AG10803 (cell line): ENCODE measurements at regions not wholly inside any gene's neighbourhood (a gene's known extent, or its start where the extent isn't known, plus 50 kb on each side); places are given as distances from the start of the nearest gene placed in this dataset.

Experiments used
- DNase-seq: peaks from one replicate; pipeline ENCODE4 v3.0.0; 2010; ENCODE audit warnings: low read depth
- H3K4me3 ChIP-seq: 2 replicates; pipeline ENCODE4 v1.5.1; 2011; ENCODE audit warnings: mild to moderate bottlenecking, low read length, control low read depth
- TF ChIP-seq, protein P1 (sequence below): conservative IDR thresholded peaks from 2 replicates; pipeline ENCODE4 v1.5.1; 2011; ENCODE audit warnings: mild to moderate bottlenecking, low read length, control low read depth, inconsistent platforms

GRCh38 chr6:104251651-104252050 lies 608.1 kb downstream of the HACE1 start:
- DNase-seq = no peak
- TF ChIP-seq, protein P1, sequence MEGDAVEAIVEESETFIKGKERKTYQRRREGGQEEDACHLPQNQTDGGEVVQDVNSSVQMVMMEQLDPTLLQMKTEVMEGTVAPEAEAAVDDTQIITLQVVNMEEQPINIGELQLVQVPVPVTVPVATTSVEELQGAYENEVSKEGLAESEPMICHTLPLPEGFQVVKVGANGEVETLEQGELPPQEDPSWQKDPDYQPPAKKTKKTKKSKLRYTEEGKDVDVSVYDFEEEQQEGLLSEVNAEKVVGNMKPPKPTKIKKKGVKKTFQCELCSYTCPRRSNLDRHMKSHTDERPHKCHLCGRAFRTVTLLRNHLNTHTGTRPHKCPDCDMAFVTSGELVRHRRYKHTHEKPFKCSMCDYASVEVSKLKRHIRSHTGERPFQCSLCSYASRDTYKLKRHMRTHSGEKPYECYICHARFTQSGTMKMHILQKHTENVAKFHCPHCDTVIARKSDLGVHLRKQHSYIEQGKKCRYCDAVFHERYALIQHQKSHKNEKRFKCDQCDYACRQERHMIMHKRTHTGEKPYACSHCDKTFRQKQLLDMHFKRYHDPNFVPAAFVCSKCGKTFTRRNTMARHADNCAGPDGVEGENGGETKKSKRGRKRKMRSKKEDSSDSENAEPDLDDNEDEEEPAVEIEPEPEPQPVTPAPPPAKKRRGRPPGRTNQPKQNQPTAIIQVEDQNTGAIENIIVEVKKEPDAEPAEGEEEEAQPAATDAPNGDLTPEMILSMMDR = no peak
- H3K4me3 ChIP-seq = no peak overlapping the region

GRCh38 chr6:104240865-104241264 lies 618.9 kb downstream of the HACE1 start:
- TF ChIP-seq, protein P1 = no peak
- no peak for DNase-seq
- H3K4me3 ChIP-seq = no peak overlapping the region

- no peak for DNase-seq
- H3K4me3 ChIP-seq = no peak overlapping the region
- TF ChIP-seq, protein P1 = no peak
These were observed 619.7 kb downstream of the HACE1 start for GRCh38 chr6:104239971-104240370.

DNA sequence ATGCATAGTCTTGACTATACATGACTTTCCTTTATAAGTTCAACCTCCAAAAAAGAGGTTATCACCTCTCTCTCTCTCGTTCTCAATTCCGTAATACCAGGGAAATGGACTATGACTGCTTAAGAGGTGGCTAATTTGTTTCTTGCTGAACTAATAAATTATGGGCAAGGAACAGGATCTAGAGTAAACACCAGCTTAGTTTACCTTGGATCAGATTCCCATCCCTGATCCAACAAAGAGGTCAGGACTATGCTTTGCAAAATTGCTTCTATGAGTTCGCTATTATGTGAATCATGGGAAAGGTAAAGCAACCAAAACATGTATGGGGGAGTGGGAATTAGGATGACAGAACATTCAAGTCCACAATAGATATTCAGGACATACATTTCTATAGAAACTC lies 630.7 kb downstream of the HACE1 start:
- TF ChIP-seq, protein P1 = no peak
- no peak overlapping the region for H3K4me3 ChIP-seq
- no peak for DNase-seq

GRCh38 chr6:104227508-104227907 lies 632.2 kb downstream of the HACE1 start:
- no peak for DNase-seq
- H3K4me3 ChIP-seq = no peak overlapping the region
- TF ChIP-seq, protein P1 = no peak

DNA sequence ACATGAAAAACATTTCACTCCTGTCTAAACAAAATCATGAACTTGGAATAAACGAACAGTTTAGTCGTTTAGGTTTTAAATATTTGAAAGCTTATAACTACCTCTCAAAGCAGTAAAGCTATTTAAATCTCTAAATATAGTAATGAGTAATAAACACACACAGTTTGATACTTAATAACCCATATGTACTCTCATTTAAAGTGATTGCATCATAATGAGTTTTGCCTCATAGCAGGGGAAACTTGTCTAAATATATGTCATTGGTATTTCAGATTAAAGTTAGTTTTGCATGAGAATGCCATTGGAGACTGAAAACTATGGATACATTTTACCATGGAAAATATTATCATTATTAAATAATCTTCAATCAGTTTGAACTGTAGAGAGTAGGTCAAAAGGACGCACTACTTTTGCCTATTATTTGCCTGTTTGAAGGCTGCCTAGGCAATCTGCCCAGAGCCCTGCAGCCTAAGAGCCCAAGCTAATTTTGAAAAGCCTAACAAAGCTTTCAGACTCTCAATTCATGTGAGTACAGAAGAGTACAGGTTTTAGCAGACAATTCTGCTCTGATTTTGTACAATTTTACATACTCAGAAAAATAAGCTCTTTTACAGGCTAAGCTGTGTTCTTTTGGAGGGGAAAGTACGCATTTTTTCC lies 632.8 kb downstream of the HACE1 start:
- H3K4me3 ChIP-seq = no peak overlapping the region
- no peak for DNase-seq
- TF ChIP-seq, protein P1 = no peak

DNA sequence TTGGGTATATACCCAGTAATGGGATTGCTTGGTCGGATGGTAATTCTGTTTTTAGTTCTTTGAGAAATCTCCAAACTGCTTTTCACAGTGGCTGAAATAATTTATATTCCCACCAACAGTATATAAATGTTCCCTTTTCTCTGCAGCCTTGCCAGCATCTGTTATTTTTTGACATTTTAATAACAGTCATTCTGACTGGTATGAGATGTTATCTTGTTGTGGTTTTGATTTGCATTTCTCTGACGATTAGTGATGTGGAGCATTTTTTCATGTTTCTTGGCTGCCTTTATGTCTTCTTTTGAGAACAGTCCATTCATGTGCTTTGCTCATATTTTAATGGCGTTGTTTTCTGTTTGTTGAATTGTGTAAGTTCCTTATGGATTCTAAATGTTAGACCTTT lies 641.6 kb downstream of the HACE1 start:
- TF ChIP-seq, protein P1 = no peak
- DNase-seq = no peak
- no peak overlapping the region for H3K4me3 ChIP-seq
